Trophoblast cell (in vitro differentiated cells and primary cell): ENCODE measurements at regions not wholly inside any gene's neighbourhood (a gene's known extent, or its start where the extent isn't known, plus 50 kb on each side); places are given as distances from the start of the nearest gene placed in this dataset.
"Not testable (repeated sequence)": the region's sequence is repeated elsewhere in the genome, so short reads cannot be mapped to it uniquely, and the experiment has no call there.

ENCODE experiments used
- DNase-seq, 2 donors: peaks; one replicate each; pipeline ENCODE4 v3.0.0-alpha.2; 2016
- H2AFZ ChIP-seq: 2 replicates; pipeline ENCODE4 v1.6.1; 2013; ENCODE audit warnings: low read length, moderate library complexity, mild to moderate bottlenecking; ENCODE audit not compliant: insufficient read depth, poor library complexity
- H2AK5ac ChIP-seq: 2 replicates; pipeline ENCODE4 v1.6.1; 2013; ENCODE audit warnings: mild to moderate bottlenecking, low read length
- H2BK120ac ChIP-seq: 2 replicates; pipeline ENCODE4 v1.6.1; 2013; ENCODE audit warnings: low read length, mild to moderate bottlenecking, moderate library complexity; ENCODE audit not compliant: insufficient read depth, poor library complexity
- H2BK12ac ChIP-seq: 2 replicates; pipeline ENCODE4 v1.6.1; 2013; ENCODE audit warnings: mild to moderate bottlenecking, low read length, moderate library complexity
- H2BK5ac ChIP-seq: 2 replicates; pipeline ENCODE4 v1.6.1; 2013; ENCODE audit warnings: low read length, low read depth, moderate library complexity, mild to moderate bottlenecking; ENCODE audit not compliant: poor library complexity
- H3K14ac ChIP-seq: 2 replicates; pipeline ENCODE4 v1.6.1; 2013; ENCODE audit warnings: mild to moderate bottlenecking, low read length
- H3K18ac ChIP-seq: 2 replicates; pipeline ENCODE4 v1.6.1; 2013; ENCODE audit warnings: mild to moderate bottlenecking, low read length
- H3K23ac ChIP-seq: 2 replicates; pipeline ENCODE4 v1.6.1; 2013; ENCODE audit warnings: low read length
- H3K27ac ChIP-seq: 2 replicates; pipeline ENCODE4 v1.5.1; 2013; ENCODE audit warnings: low read depth, mild to moderate bottlenecking, inconsistent platforms, low read length, moderate library complexity
- H3K27me3 ChIP-seq: 2 replicates; pipeline ENCODE4 v1.6.1; 2013; ENCODE audit warnings: inconsistent platforms, mild to moderate bottlenecking, low read length, moderate library complexity; ENCODE audit not compliant: insufficient read depth
- H3K36me3 ChIP-seq, 2 experiments: 1 replicate in 1 of 2; 2 replicates in 1 of 2; pipeline ENCODE4 v1.6.1; 2013; ENCODE audit warnings: low read length in 2 of 2, mild to moderate bottlenecking in 2 of 2, moderate library complexity in 1 of 2; ENCODE audit not compliant: insufficient read depth in 2 of 2, control insufficient read depth in 1 of 2
- H3K4ac ChIP-seq: 2 replicates; pipeline ENCODE4 v1.6.1; 2013; ENCODE audit warnings: low read depth, mild to moderate bottlenecking, low read length, moderate library complexity
- H3K4me1 ChIP-seq, 2 experiments: 1 replicate in 1 of 2; 2 replicates in 1 of 2; pipeline ENCODE4 v1.6.1; 2013; ENCODE audit warnings: low read length in 2 of 2, mild to moderate bottlenecking in 2 of 2, moderate library complexity in 1 of 2; ENCODE audit not compliant: insufficient read depth in 2 of 2, control insufficient read depth in 1 of 2
- H3K4me2 ChIP-seq: 2 replicates; pipeline ENCODE4 v1.6.1; 2013; ENCODE audit warnings: inconsistent platforms, mild to moderate bottlenecking, low read length, moderate library complexity
- H3K4me3 ChIP-seq: 2 replicates; pipeline ENCODE4 v1.5.1; 2013; ENCODE audit warnings: mild to moderate bottlenecking, low read depth, low read length, inconsistent platforms
- H3K79me1 ChIP-seq: one replicate; pipeline ENCODE4 v1.6.1; 2013; ENCODE audit warnings: low read length
- H3K79me2 ChIP-seq: 2 replicates; pipeline ENCODE4 v1.6.1; 2013; ENCODE audit warnings: low read length, mild to moderate bottlenecking; ENCODE audit not compliant: control insufficient read depth, insufficient read depth, poor library complexity
- H3K9ac ChIP-seq: 2 replicates; pipeline ENCODE4 v1.6.1; 2013; ENCODE audit warnings: mild to moderate bottlenecking, low read length
- H3K9me3 ChIP-seq: 2 replicates; pipeline ENCODE4 v1.6.1; 2013; ENCODE audit warnings: low read depth, mild to moderate bottlenecking, control low read depth, inconsistent platforms, low read length; ENCODE audit not compliant: insufficient read depth
- H4K12ac ChIP-seq: 2 replicates; pipeline ENCODE4 v1.6.1; 2013; ENCODE audit warnings: low read depth, mild to moderate bottlenecking, low read length, moderate library complexity
- H4K8ac ChIP-seq: 2 replicates; pipeline ENCODE4 v1.6.1; 2013; ENCODE audit warnings: low read depth, mild to moderate bottlenecking, low read length, moderate library complexity
- H4K91ac ChIP-seq: one replicate; pipeline ENCODE4 v1.6.1; 2013; ENCODE audit warnings: low read depth, mild to moderate bottlenecking, low read length, moderate library complexity
- WGBS: extraction: QIAGEN DNeasy Blood & Tissue Kit; methylation state at CpG from one replicate; pipeline ENCODE4 v1.1.7; 2013; ENCODE audit warnings: missing lambda C conversion rate; ENCODE audit not compliant: insufficient read length, insufficient coverage; ENCODE audit errors: extremely low coverage; 5-methylcytosine and 5-hydroxymethylcytosine counted together

- Histone ChIP-seq H3K36me3 (no peaks in the 10 kb centered on the region), H3K14ac (no peak overlapping the region), H2BK120ac (no peak overlapping the region), H3K79me2 (no peaks in the 10 kb centered on the region), H3K4me1 (no peaks in the 10 kb centered on the region), H4K8ac (no peak overlapping the region), H3K23ac (no peak overlapping the region), H3K27me3 (no peaks in the 10 kb centered on the region), H3K79me1 (no peaks in the 10 kb centered on the region), H3K18ac (no peak overlapping the region), H3K9ac (no peak overlapping the region), H3K9me3 (no peaks in the 10 kb centered on the region), H4K91ac (no peak overlapping the region), H2BK5ac (no peak overlapping the region), H3K27ac (no peak overlapping the region), H3K4me3 (no peak overlapping the region), H3K4ac (no peak overlapping the region), H2AFZ (no peak overlapping the region), H4K12ac (no peak overlapping the region), H2BK12ac (no peak overlapping the region), H3K4me2 (no peak overlapping the region), H2AK5ac (no peak overlapping the region)
- no peak for DNase-seq
- no CpG with 5 or more reads among the region's 3 CpGs for WGBS
These were observed 273.5 kb upstream of the PLPP4 start for GRCh38 chr10:120183546-120183945.

GRCh38 chr10:120184547-120185337 lies 272.3 kb upstream of the PLPP4 start:
- Histone ChIP-seq H3K27me3 (no peaks in the 10 kb centered on the region), H4K12ac (no peak overlapping the region), H3K27ac (no peak overlapping the region), H3K14ac (no peak overlapping the region), H3K9ac (no peak overlapping the region), H3K9me3 (no peaks in the 10 kb centered on the region), H4K8ac (no peak overlapping the region), H2BK12ac (no peak overlapping the region), H3K23ac (no peak overlapping the region), H3K79me1 (no peaks in the 10 kb centered on the region), H3K4me3 (no peak overlapping the region), H2AFZ (no peak overlapping the region), H4K91ac (no peak overlapping the region), H3K36me3 (no peaks in the 10 kb centered on the region), H2BK120ac (no peak overlapping the region), H3K79me2 (no peaks in the 10 kb centered on the region), H3K18ac (no peak overlapping the region), H3K4ac (no peak overlapping the region), H3K4me2 (no peak overlapping the region), H2BK5ac (no peak overlapping the region), H3K4me1 (peaks cover 2 to 4% of the 10 kb centered on the region in 2 experiments), H2AK5ac (no peak overlapping the region)
- WGBS = no CpG with 5 or more reads among the region's 7 CpGs
- DNase-seq = no peak

- Histone ChIP-seq H3K4ac (no peak overlapping the region), H3K79me2 (no peaks in the 10 kb centered on the region), H3K14ac (no peak overlapping the region), H2BK12ac (no peak overlapping the region), H2BK120ac (no peak overlapping the region), H3K36me3 (no peaks in the 10 kb centered on the region), H3K9ac (no peak overlapping the region), H2AFZ (no peak overlapping the region), H3K4me3 (no peak overlapping the region), H2AK5ac (no peak overlapping the region), H4K12ac (no peak overlapping the region), H3K18ac (no peak overlapping the region), H3K79me1 (no peaks in the 10 kb centered on the region), H3K9me3 (no peaks in the 10 kb centered on the region), H4K8ac (no peak overlapping the region), H3K4me1 (peaks cover 2 to 4% of the 10 kb centered on the region in 2 experiments), H3K4me2 (no peak overlapping the region), H3K23ac (no peak overlapping the region), H2BK5ac (no peak overlapping the region), H4K91ac (no peak overlapping the region), H3K27ac (no peak overlapping the region), H3K27me3 (no peaks in the 10 kb centered on the region)
- no CpG with 5 or more reads among the region's 1 CpG for WGBS
- no peak for DNase-seq
These were observed 270.5 kb upstream of the PLPP4 start for GRCh38 chr10:120186506-120186905.

GRCh38 chr10:120187168-120187567 lies 269.9 kb upstream of the PLPP4 start:
- H3K4me1 ChIP-seq = not testable (repeated sequence)
- WGBS = no CpG with 5 or more reads among the region's 1 CpG

More at GRCh38 chr10:120187168-120187567, 269.9 kb upstream of the PLPP4 start:
- H3K4me2 ChIP-seq, H3K79me2 ChIP-seq, H3K18ac ChIP-seq, H2AK5ac ChIP-seq, H4K8ac ChIP-seq, H4K12ac ChIP-seq, H3K4ac ChIP-seq, H2BK120ac ChIP-seq, H2BK5ac ChIP-seq, DNase-seq, H3K9me3 ChIP-seq, H3K79me1 ChIP-seq, H2BK12ac ChIP-seq, H3K14ac ChIP-seq, H2AFZ ChIP-seq, H3K4me3 ChIP-seq, H3K23ac ChIP-seq, H4K91ac ChIP-seq, H3K9ac ChIP-seq, H3K27ac ChIP-seq, H3K27me3 ChIP-seq, H3K36me3 ChIP-seq: not testable (repeated sequence)
